NCI-H526 treated with DMSO at 0.1 percent for 48 hours (cell line): ENCODE measurements at regions not wholly inside any gene's neighbourhood (a gene's known extent, or its start where the extent isn't known, plus 50 kb on each side); places are given as distances from the start of the nearest gene placed in this dataset.
"Not testable (repeated sequence)": the region's sequence is repeated elsewhere in the genome, so short reads cannot be mapped to it uniquely, and the experiment has no call there.

ENCODE experiments used
- DNase-seq: peaks from one replicate; lab custom pipeline; 2025; lab: John Stamatoyannopoulos, UW

GRCh38 chr10:91003379-91003778 is 82.5 kb upstream of the ANKRD1 start:
- not testable (repeated sequence) for DNase-seq

- not testable (repeated sequence) for DNase-seq
Measured at GRCh38 chr10:91005276-91005675, 84.4 kb upstream of the ANKRD1 start.

GRCh38 chr10:91006001-91006751 is 85.3 kb upstream of the ANKRD1 start:
- DNase-seq: no peak

GRCh38 chr10:91006752-91007346 is 86.0 kb upstream of the ANKRD1 start:
- DNase-seq: no peak

- DNase-seq: no peak
Measured at GRCh38 chr10:91007655-91008054, 86.8 kb upstream of the ANKRD1 start.

- no peak for DNase-seq
Measured at GRCh38 chr10:91009121-91009520, 88.2 kb upstream of the ANKRD1 start.

GRCh38 chr10:91010952-91011351 is 90.1 kb upstream of the ANKRD1 start:
- no peak for DNase-seq

- no peak for DNase-seq
Measured at GRCh38 chr10:91012502-91012901, 91.6 kb upstream of the ANKRD1 start.

- DNase-seq: no peak
Measured at GRCh38 chr10:91013985-91014384, 93.1 kb upstream of the ANKRD1 start.

- no peak for DNase-seq
Measured at GRCh38 chr10:91017198-91017597, 96.3 kb upstream of the ANKRD1 start.

- DNase-seq: no peak
Measured at GRCh38 chr10:91021901-91022300, 101.0 kb upstream of the ANKRD1 start.

GRCh38 chr10:91022390-91022789 is 101.5 kb upstream of the ANKRD1 start:
- DNase-seq: no peak

- no peak for DNase-seq
Measured at GRCh38 chr10:91022924-91023699, 102.2 kb upstream of the ANKRD1 start.

- DNase-seq: no peak
Measured at GRCh38 chr10:91023700-91024398, 103.0 kb upstream of the ANKRD1 start.

- DNase-seq: no peak
Measured at GRCh38 chr10:91024541-91024940, 103.7 kb upstream of the ANKRD1 start.

GRCh38 chr10:91032611-91033206 is 111.8 kb upstream of the ANKRD1 start:
- DNase-seq: no peak

GRCh38 chr10:91033324-91033950 is 112.5 kb upstream of the ANKRD1 start:
- no peak for DNase-seq

GRCh38 chr10:91034042-91034441 is 113.2 kb upstream of the ANKRD1 start:
- no peak for DNase-seq

GRCh38 chr10:91034494-91035159 is 113.7 kb upstream of the ANKRD1 start:
- DNase-seq: no peak

GRCh38 chr10:91035650-91036292 is 114.9 kb upstream of the ANKRD1 start:
- DNase-seq: no peak
